Neural crest cell (in vitro differentiated cells): ENCODE measurements at regions not wholly inside any gene's neighbourhood (a gene's known extent, or its start where the extent isn't known, plus 50 kb on each side); places are given as distances from the start of the nearest gene placed in this dataset.

Experiments used
- DNase-seq: peaks from one replicate; pipeline ENCODE4 v3.0.0; 2021; ENCODE audit warnings: low read depth, mixed read lengths, low spot score
- H3K27ac Mint-ChIP-seq: one replicate; pipeline ENCODE4 v1.8.0; 2021; ENCODE audit warnings: mild to moderate bottlenecking, mixed read lengths; ENCODE audit not compliant: unreplicated experiment
- H3K27me3 Mint-ChIP-seq: 2 replicates; pipeline ENCODE4 v1.8.0; 2021; ENCODE audit warnings: low read depth, mild to moderate bottlenecking, mixed read lengths
- H3K36me3 Mint-ChIP-seq: 2 replicates; pipeline ENCODE4 v1.8.0; 2021; ENCODE audit warnings: low read depth, mild to moderate bottlenecking, mixed read lengths
- H3K4me1 Mint-ChIP-seq: 2 replicates; pipeline ENCODE4 v1.8.0; 2021; ENCODE audit warnings: mixed read lengths
- H3K4me3 Mint-ChIP-seq: one replicate; pipeline ENCODE4 v1.8.0; 2021; ENCODE audit warnings: mild to moderate bottlenecking, mixed read lengths
- H3K9me3 Mint-ChIP-seq: 2 replicates; pipeline ENCODE4 v1.8.0; 2021; ENCODE audit warnings: mixed read lengths
- CTCF ChIP-seq: fragments of 200-600 bp; sonication (generic); conservative IDR thresholded peaks from 2 replicates; pipeline ENCODE4 v1.5.0; 2021; ENCODE audit warnings: antibody characterized with exemption, mild to moderate bottlenecking

- H3K27me3 Mint-ChIP-seq, result no peaks in the 10 kb centered on the region
Measured at GRCh38 chr13:61608138-61608537, 192.5 kb upstream of the PCDH20 start.

GRCh38 chr13:61600360-61601033 lies 184.8 kb upstream of the PCDH20 start:
- no peaks in the 10 kb centered on the region for H3K36me3 Mint-ChIP-seq
- TF ChIP-seq CTCF, result no peak
- no peaks in the 10 kb centered on the region for H3K9me3 Mint-ChIP-seq
- no peak for DNase-seq
- no peak overlapping the region for H3K4me3 Mint-ChIP-seq
- H3K4me1 Mint-ChIP-seq, result no peaks in the 10 kb centered on the region
- H3K27ac Mint-ChIP-seq, result no peak overlapping the region
- no peaks in the 10 kb centered on the region for H3K27me3 Mint-ChIP-seq

More at GRCh38 chr13:61608138-61608537, 192.5 kb upstream of the PCDH20 start:
- no peak for DNase-seq
- Mint-ChIP-seq H3K4me1 (no peaks in the 10 kb centered on the region), H3K36me3 (no peaks in the 10 kb centered on the region), H3K4me3 (no peak overlapping the region), H3K27ac (no peak overlapping the region), H3K9me3 (peaks cover 5% of the 10 kb centered on the region)
- TF ChIP-seq CTCF, result no peak

- no peak overlapping the region for H3K4me3 Mint-ChIP-seq
- H3K36me3 Mint-ChIP-seq, result no peaks in the 10 kb centered on the region
- no peaks in the 10 kb centered on the region for H3K9me3 Mint-ChIP-seq
- TF ChIP-seq CTCF, result no peak
- peaks cover 7% of the 10 kb centered on the region for H3K4me1 Mint-ChIP-seq
- DNase-seq, result no peak
- no peaks in the 10 kb centered on the region for H3K27me3 Mint-ChIP-seq
- H3K27ac Mint-ChIP-seq, result no peak overlapping the region
Measured at GRCh38 chr13:61592489-61592888, 176.8 kb upstream of the PCDH20 start.

- Mint-ChIP-seq H3K27ac (no peak overlapping the region), H3K9me3 (peaks cover 7% of the 10 kb centered on the region), H3K36me3 (no peaks in the 10 kb centered on the region), H3K4me1 (no peaks in the 10 kb centered on the region), H3K4me3 (no peak overlapping the region), H3K27me3 (no peaks in the 10 kb centered on the region)
- TF ChIP-seq CTCF, result no peak
- DNase-seq, result no peak
Measured at GRCh38 chr13:61575973-61576372, 160.3 kb upstream of the PCDH20 start.

GRCh38 chr13:61563645-61564044 lies 148.0 kb upstream of the PCDH20 start:
- H3K27ac Mint-ChIP-seq, result no peak overlapping the region
- no peak overlapping the region for H3K4me3 Mint-ChIP-seq
- H3K9me3 Mint-ChIP-seq, result peaks cover 3% of the 10 kb centered on the region
- H3K36me3 Mint-ChIP-seq, result no peaks in the 10 kb centered on the region
- no peak for TF ChIP-seq CTCF
- H3K4me1 Mint-ChIP-seq, result no peaks in the 10 kb centered on the region
- no peaks in the 10 kb centered on the region for H3K27me3 Mint-ChIP-seq
- no peak for DNase-seq
